ENCODE measurements at regions not wholly inside any gene's neighbourhood (a gene's known extent, or its start where the extent isn't known, plus 50 kb on each side); places are given as distances from the start of the nearest gene placed in this dataset.

- TF ChIP-seq ARID3B (CRISPR knock-in tag; IDR thresholded peaks at IDR 0.05; ENCODE audit: borderline replicate concordance) (no peak), TFAM (CRISPR knock-in tag; conservative IDR thresholded peaks at IDR 0.05) (no peak), MAFK (IDR thresholded peaks at IDR 0.05; ENCODE audit: low read length) (peak; percentile 79), ZNF830 (CRISPR knock-in tag; IDR thresholded peaks at IDR 0.05) (no peak), PKNOX1 (IDR thresholded peaks at IDR 0.05) (peak; percentile 31), PTTG1 (tag; IDR thresholded peaks at IDR 0.05; ENCODE audit: low read depth) (no peak), CUX1 (CRISPR knock-in tag; IDR thresholded peaks at IDR 0.05) (no peak), MIER1 (IDR thresholded peaks at IDR 0.05; ENCODE audit: low read depth) (no peak), HMGN3 (IDR thresholded peaks at IDR 0.05; ENCODE audit: borderline replicate concordance, extremely low read depth, insufficient read length, low read depth, low read length) (no peak), KDM2B (CRISPR knock-in tag; IDR thresholded peaks at IDR 0.05) (no peak), ZNF316 (IDR thresholded peaks at IDR 0.05) (peak; percentile 95), ZNF79 (CRISPR knock-in tag; IDR thresholded peaks at IDR 0.05; ENCODE audit: low read depth) (no peak), C11orf30 (IDR thresholded peaks at IDR 0.05; ENCODE audit: low read depth) (peak; percentile 91), RFX7 (CRISPR knock-in tag; IDR thresholded peaks at IDR 0.05) (no peak), ZNF224 (CRISPR knock-in tag; IDR thresholded peaks at IDR 0.05) (no peak), SRF (CRISPR knock-in tag; IDR thresholded peaks at IDR 0.05) (no peak)
Observed at GRCh38 chr3:66661628-66662027, 160.8 kb upstream of the LRIG1 start (continued).
